Amniotic epithelial cell (primary cell): ENCODE measurements at regions not wholly inside any gene's neighbourhood (a gene's known extent, or its start where the extent isn't known, plus 50 kb on each side); places are given as distances from the start of the nearest gene placed in this dataset.

ENCODE experiments used
- DNase-seq: peaks from one replicate; pipeline ENCODE4 v3.0.0-alpha.2; 2010; ENCODE audit warnings: low read depth

DNA sequence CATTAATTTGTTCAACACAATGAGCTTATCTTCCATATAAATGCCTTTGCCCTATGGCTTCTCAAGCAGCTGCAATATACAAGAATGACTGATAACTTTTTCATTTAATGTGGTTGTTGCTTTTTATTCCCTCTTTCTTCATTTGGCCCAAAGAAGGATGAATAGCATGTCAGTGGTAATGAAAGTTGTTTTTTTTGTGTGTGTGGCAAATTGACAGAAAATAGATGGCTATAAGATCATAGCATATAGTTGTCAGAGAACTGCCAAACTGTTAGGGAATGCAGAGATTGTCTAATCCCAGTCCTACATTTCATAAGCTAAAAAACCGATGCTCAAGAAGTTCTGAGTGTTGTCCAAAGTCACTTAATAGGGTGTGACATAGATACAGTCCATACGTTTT is 244.3 kb downstream of the ACTR3 start:
- DNase-seq: no peak

DNA sequence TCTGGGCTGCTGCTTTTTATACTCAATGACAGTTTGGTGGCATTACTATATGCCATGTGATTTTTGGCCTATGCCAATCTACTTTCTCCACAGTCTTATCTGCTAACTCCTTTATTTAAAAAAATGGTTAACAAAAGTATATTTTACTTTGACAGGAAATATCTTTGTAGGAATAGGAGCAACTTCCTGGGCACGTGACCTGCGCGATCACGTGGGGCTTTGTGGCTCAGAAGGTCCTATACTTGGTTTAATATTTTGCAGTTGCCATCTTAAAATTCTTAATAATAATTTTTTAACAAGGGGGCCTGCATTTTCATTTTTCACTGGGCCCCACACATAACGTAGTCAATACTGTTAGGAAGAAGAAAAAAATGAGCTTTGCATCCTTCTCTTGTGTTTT is 249.7 kb downstream of the ACTR3 start:
- DNase-seq: no peak

DNA sequence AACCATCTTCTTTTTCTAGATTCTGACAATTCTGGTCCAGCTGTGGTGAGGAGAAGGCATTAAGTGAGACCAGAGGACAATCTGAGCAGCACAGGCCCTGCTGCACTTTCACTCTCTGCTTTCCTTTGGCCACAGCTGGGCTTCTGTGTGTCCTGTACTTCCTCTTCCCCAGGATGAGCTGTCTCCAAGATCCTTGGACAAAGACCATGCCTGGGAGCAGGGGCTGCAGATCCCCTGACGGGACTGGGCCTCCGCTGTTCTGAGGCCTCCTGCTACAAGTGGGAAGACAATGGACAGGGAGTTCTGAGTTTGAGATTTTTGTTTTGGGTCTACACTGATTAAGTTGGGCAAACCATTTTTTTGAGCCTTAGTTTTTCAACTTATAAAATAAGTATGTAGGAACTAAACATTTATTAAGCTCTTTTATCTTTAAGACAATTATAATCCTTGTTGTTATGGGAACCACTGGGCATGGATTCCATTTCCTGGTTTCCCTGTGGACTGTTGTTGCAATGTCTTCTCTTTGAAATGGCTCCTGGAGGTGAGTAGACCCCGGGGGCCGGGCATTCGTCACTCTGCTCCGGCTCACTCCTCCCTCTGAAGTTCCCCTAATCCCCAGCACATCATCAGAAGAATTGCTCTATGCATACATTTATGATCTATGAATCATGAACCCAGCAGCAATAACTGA is 266.6 kb downstream of the ACTR3 start:
- DNase-seq: no peak

DNA sequence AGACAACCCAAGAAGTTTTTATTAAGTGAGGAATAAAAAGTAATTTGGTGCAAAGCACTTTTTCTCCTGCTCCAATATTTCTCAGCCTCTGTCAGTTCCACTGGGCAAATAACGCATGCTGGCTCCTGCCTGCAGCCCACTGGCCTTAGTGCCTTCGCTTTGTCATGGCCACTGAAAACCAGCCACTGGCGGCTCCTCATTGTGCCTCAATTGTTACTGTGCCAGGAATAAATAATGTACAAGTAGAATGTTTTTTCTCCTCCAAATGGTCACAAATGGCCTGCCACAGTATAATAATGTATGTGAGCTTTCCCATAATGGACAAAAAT is 267.1 kb downstream of the ACTR3 start:
- DNase-seq: no peak

DNA sequence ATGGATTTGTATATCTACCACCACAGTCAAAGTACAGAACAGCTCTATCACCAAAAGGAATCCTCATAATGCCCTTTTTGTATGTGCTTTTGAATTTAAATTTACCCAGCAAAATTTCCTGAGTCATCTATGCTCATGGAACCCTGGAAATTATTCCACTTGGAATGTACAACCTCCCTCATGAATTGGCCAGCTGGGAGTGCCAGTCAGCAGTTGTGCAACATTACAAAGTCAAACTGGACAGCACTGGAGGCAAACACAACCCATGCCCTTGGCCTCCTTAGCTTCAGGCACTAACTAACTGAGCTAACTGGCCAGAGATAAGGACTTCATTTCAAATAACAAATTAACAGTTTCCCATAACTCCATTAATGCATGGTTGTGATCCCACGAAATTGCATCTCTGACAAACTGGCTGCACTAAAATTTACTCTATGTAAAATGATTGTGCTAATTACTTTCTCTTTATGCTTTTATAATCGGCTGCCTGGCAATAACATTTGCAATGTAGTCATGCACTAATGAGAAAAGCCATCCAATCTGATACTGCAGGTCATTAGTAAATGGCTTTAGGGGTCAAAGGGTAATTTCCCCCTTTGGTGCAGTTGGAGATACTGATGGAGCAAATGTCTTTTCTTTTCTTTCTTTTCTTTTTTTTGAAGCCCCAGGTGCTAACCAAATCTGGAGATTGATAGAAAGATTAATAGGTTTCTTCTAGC is 270.5 kb downstream of the ACTR3 start:
- DNase-seq: no peak

DNA sequence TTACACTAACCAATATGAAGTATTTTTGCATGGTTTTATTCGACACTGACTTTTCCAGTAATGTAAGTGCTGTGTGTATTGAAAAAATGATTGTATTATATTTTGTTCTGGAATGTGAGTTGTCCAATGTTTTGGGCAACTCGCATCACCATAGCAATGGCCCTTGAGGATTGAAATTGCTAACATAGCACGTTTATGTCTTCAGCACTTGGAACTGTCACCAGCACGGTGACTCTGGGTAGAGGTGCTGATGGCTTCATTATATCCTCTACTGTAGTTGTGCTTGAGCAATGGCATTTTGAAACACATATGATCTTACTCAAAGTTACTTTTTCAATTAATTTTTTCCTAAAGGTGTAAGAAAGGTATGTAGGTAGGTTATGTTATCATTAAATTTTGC is 271.5 kb downstream of the ACTR3 start:
- DNase-seq: no peak

DNA sequence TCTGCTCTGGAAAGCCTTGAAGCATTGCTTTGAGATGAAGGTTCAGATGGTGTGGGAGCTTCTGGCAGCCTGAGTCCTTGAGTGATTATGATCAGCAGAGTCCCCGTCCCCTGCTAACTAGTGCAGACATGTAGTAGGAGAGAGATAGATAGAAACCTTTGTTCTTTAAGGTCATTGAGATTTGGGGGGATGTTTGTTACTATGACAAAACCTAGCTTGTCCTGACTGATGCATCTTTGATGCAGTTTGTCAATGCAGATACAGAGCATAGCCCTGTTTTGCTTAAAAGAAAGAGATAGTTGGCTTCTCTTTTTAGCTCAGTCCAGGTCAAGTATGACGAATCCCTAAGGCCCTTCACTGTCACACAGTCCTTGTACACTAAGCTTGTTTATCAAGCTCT is 274.6 kb upstream of the DPP10 start:
- no peak for DNase-seq

DNA sequence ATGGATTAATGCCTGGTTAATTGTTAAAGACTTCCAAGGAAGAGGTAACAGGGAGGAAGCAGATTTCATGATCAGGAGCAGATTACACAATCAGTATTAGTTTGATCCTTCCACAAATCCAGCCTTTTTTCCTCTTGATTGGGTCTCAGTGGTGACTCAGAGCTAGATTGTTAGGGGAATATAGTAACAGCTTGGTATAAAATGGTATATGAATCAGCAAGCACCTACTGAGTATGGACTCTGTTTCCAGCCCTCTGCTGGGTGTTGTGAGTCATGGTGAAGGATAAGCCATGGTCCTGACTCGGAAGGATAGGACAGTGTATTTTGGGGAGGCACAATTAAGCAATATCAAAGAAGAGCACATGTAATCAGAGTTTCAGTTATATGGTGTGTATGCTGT is 272.4 kb upstream of the DPP10 start:
- DNase-seq: no peak

DNA sequence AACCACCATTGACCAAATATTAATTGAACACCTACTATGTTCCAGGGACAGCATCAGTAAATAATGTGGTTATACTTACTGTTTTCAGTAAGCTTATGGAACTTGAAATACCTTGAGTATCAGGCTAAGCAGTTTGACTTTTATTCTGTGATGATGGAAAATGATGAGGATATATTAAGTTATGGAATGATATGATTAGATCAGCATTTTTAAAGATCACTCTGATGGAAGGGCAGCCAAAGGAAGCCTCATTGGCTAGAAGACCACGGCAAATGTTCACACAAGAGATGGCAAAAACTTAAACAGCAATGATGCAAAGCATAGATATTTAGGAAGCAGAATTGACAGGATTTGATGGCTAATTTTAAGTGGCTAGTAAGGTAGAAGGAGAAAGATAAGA is 266.9 kb upstream of the DPP10 start:
- no peak for DNase-seq

DNA sequence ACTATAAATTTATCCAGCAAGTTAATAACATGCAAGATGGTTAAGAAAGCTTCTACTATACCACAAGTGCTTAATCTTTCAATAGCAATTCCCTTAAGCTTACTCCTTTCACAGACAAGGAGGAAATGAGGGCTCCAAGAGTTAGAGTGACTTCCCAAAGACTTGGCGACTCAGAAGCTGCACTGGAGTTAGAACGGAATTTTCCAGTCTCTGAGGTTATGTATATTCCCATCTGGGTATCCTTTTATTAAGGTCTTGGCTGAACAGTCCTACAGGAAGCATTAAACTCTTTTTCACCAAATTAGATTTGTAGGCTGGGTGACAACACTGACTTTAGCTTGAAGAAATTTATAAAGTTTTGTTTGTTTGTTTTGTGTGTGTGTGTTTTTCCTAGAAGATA is 256.9 kb upstream of the DPP10 start:
- no peak for DNase-seq

DNA sequence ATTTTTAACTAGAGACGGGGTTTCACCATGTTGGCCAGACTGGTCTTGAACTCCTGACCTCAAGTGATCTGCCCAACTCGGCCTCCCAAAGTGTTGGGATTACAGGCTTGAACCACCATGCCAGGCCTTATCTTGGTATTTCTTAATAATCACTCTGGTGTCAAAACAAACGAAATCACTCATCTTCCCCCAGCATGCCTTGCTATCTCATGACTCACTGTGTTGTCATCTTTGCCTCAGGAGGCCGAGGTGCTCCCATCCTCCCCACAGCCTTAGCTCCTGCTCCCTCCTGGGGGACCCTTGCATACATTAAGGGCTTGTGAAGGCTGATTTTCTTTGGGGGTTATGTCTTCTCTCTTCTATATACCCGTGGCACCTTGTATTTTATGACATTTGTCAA is 250.1 kb upstream of the DPP10 start:
- peak; percentile 5 for DNase-seq

DNA sequence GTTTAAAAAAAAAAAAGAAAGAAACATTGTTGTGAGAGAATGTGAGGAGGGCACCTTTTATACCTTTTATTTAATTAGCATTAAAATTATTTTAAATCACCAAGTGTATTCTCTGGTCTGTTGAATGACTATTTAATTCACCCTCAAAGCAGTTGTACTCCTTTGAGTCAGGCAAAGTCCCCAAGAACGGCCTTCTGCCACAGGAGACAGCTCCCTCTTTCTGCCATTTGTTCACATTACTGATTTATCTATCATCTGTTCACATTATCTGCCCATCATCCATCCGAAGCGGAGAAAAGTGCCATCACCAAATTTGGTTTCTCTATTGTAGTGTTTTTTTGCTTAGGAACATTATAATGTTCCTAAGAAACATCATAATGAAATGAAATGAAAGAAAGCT is 240.7 kb upstream of the DPP10 start:
- DNase-seq: no peak

DNA sequence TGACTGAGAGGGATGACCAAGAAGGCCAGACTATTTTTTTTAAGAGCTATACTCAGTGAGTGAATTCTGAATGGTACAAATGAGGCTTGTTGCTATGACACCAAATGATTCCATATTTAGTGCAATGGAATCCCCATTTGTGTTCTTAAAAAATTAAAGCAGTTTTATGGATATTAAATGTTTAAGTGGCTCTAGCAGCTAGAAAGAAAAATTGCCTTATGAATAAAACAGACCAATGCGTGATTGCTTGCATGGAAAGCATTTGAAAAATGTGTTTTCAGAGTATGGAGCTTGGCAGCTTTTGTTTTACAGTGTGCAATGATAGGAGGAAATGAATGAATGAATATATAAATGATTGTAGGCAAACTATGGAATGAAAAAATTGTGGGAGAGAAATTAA is 238.8 kb upstream of the DPP10 start:
- DNase-seq: no peak

DNA sequence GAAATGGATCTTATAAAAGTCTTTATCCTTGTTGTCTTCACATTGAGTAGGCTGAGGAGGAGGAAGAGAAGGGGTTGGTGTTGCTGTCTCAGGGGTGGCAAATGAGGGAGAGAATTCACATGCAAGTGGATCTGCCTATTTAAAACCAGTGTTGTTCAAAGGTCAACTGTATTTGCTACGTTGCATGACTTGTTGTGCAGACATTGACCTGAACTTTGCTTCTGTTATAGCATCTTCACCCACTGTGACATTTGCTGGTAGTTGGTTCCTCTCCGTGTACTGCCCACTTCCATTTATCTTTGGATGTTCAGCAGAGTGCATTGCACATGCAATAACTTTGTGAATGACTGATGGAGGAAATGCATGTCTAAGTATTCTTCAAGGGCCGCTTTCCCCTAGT is 228.6 kb upstream of the DPP10 start:
- DNase-seq: no peak

DNA sequence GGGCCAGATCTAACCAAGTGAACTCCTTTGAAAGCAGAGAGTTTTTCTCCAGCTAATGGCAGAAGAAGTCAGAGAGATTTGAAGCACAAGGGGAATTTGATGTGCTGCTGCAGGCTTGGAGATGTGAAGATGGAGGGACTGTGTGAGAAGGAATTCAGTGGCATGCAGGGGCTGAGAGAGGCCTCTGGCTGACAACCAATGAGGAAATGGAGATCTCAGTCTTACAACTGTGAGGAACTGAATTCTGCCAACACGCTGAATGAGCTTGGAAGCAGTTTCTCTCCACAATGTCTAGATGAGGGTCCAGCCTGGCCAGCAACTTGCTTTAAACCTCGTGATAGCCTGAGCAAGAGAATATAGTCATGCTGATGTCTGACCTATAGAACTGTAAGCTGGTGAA is 224.1 kb upstream of the DPP10 start:
- no peak for DNase-seq

DNA sequence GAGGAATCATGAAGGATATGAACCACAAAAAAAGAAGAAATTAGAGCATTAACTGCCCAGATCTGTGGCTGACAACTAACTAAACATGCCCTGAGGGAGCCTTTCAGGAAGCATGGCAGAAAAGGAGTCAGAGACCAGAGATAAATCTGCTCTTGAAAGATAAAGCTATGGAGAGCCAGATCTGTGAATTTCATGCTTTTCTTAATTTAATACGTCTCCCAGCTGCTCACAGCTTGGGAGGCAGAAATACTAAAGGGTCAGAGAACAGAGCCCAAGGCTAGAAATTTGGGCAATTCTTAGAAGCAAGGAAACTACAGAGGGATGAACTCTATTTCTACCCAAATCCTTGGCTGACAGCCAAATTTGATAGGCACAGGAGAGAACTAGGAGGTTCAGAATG is 223.0 kb upstream of the DPP10 start:
- DNase-seq: no peak

DNA sequence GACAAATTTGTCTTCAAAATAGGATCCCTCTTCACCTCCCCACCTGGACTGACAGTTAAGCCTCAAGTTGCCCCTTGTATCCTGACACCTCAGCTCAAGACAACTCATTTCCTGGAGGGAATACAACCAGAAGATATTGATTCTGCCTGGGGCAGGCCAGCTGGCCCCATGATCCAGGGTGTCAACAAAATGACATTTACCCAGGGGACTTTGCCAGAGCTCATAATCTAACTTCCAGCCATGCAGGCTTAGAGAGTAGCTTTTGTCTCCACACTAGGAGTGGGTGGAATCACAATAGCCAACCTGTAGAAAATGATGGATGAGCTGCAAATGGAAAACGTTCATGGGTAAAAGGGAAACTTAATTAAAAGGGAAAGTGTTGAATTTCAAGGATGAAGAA is 220.1 kb upstream of the DPP10 start:
- DNase-seq: no peak

DNA sequence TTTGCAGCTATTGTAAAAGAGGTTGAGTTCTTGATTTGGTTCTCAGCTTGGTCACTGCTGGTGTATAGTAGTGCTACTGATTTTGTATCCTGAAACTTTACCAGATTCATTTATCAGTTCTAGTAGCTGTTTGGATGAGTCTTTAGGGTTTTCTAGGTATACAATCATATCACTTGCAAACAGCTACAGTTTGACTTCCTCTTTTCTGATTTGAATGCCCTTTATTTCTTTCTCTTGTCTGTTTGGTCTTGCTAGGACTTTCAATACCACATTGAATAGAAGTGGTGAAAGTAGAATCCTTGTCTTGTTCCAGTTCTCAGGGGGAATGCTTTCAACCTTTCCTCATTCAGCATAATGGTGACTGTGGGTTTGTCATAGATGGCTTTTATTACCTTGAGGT is 210.5 kb upstream of the DPP10 start:
- DNase-seq: no peak

DNA sequence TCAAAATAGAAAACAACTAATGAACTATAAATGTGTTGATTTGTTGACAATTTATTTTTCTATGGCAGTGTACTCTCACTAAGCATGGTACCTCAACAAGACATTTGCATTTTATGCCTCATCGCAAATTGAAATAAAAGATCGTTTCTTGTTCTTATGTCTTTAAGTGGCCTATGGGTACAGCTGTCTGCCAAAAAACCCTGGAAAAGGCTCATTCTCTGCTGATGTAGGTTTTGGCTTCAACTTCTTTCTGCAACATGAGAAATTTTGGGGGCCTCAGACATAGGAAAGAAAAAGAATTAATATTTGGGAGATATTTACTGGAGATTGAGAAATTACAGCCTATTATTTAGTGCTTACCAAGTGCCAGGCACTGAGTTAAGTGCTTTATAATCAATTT is 205.1 kb upstream of the DPP10 start:
- no peak for DNase-seq

DNA sequence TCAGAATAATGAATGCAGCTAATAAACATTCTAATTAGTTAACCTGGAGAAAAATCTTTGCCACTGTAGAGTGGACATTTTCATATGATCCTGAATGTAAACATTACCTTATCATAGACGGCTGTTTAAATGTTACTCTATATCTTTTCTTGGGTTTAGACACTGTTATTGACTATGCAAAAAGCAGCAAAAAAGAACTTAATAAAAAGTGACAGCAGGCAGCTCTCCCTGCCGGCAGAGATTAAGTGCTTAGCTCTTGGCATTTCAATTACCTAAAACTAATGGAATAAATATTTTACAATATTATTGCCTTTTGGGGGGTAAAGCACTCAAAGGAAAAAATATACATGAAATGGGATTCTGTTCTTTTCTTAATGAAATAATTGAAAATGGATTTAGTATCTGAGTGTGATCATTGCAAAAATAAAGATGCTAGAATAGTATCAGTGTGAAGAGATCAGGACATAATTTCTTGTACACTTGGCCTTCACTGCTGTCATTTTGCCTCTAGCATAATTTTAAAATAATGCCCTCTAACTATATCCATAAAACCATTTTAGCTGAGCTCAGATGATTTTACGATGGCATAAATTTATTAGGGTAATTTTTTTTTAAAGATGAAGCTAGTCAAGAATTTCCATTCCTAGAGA is 203.4 kb upstream of the DPP10 start:
- DNase-seq: no peak

DNA sequence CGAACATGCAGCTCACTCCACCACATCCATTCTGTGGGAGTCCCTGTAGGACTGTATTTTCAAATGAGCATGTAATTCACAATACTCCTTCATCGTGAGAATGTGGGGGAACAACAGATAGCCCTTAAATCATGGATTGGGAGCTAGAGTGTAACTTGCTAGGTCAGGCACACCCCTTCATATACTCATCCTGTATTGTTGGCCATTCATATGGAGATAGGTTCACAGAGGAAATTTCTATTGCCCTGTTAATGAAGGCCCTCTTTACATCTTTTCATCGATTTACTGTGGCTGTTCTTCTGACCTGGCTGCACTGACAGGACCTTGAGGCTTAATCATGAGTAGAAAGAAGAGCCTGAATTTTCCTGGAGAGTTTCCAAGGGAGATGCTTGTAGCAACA is 193.8 kb upstream of the DPP10 start:
- no peak for DNase-seq

DNA sequence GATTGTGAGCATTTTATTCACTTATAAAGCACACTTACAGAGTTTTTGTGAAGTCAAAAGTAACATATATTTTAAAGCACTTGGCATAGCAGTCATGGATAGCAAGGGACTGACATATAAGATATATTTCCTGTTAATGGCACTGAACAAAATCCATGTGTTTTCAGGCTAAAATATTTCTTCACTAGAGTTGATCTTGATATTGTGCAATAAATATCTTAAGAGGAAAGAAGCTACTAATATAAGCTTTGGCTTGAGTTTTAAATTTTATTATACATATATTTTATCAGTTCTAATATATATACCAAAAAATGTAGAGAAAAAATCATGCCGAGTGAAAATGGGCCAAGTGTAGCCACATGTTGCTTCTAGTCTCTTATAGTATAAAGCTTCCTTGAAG is 189.7 kb upstream of the DPP10 start:
- no peak for DNase-seq

DNA sequence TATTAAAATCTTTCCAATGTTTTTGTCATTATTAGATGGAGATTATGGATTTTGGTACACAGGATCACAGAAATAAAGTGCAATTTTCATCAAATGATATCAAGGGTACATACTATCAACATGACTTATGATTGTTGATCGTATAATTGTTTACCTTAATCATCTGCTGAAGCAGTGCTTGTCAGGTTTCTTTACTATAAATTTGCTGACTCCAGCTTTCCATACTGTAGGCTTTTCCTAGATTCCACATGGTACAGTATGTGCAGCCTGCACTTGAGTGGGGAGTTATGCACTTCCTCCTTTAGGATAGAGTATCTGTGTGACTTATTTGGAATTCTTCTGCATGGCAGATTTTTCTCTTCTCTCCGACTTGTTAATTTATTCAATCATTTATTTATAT is 187.6 kb upstream of the DPP10 start:
- DNase-seq: no peak

DNA sequence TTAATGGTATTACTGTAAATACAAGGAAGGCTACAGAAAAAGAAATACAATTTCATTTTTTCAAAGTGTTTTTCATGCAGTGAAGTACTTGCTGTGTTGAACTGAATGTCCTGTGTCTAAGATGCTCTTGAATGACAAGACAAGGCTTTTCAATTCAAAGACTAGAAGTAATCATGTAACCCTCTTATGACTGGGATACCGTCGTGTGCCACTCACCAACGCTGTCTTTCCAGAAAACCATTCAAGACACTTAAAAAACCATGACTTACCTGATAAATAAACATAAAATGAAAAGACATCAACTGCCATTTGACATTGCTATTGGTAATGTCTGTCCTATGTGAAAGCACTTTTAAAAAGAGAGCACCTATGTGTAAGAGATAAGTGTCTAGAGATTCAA is 183.1 kb upstream of the DPP10 start:
- DNase-seq: no peak
